HG03342 (cell line): ENCODE measurements at regions not wholly inside any gene's neighbourhood (a gene's known extent, or its start where the extent isn't known, plus 50 kb on each side); places are given as distances from the start of the nearest gene placed in this dataset.

ENCODE experiments used
- ATAC-seq: cut with Tn5 transposase; IDR thresholded peaks from one replicate; pipeline ENCODE4 v1.9.1; 2021; ENCODE audit warnings: mild to moderate bottlenecking, moderate library complexity; ENCODE audit not compliant: unreplicated experiment

GRCh38 chr1:113217447-113218208 lies 144.6 kb downstream of the LRIG2 start:
- ATAC-seq: no peak

- no peak for ATAC-seq
These were observed 146.4 kb downstream of the LRIG2 start for GRCh38 chr1:113219377-113219776.

GRCh38 chr1:113219828-113220227 lies 146.8 kb downstream of the LRIG2 start:
- ATAC-seq: no peak

- ATAC-seq: no peak
These were observed 150.0 kb downstream of the LRIG2 start for GRCh38 chr1:113223040-113223439.

GRCh38 chr1:113223546-113223945 lies 150.5 kb downstream of the LRIG2 start:
- no peak for ATAC-seq

GRCh38 chr1:113226148-113226547 lies 153.2 kb downstream of the LRIG2 start:
- ATAC-seq: no peak

- ATAC-seq: no peak
These were observed 158.4 kb upstream of the MAGI3 start for GRCh38 chr1:113231866-113232265.

- ATAC-seq: no peak
These were observed 156.9 kb upstream of the MAGI3 start for GRCh38 chr1:113233441-113233840.

- ATAC-seq: no peak
These were observed 149.1 kb upstream of the MAGI3 start for GRCh38 chr1:113241237-113241636.

- no peak for ATAC-seq
These were observed 147.8 kb upstream of the MAGI3 start for GRCh38 chr1:113242481-113242880.

GRCh38 chr1:113243529-113243928 lies 146.8 kb upstream of the MAGI3 start:
- no peak for ATAC-seq

- no peak for ATAC-seq
These were observed 146.0 kb upstream of the MAGI3 start for GRCh38 chr1:113244112-113244820.

GRCh38 chr1:113245252-113245651 lies 145.1 kb upstream of the MAGI3 start:
- ATAC-seq: no peak

- no peak for ATAC-seq
These were observed 143.4 kb upstream of the MAGI3 start for GRCh38 chr1:113246929-113247328.

GRCh38 chr1:113247355-113247754 lies 143.0 kb upstream of the MAGI3 start:
- ATAC-seq: no peak

GRCh38 chr1:113247782-113248181 lies 142.5 kb upstream of the MAGI3 start:
- no peak for ATAC-seq

- ATAC-seq: no peak
These were observed 141.8 kb upstream of the MAGI3 start for GRCh38 chr1:113248494-113248893.

GRCh38 chr1:113250161-113250560 lies 140.2 kb upstream of the MAGI3 start:
- no peak for ATAC-seq

- ATAC-seq: no peak
These were observed 138.1 kb upstream of the MAGI3 start for GRCh38 chr1:113252166-113252565.

- ATAC-seq: no peak
These were observed 137.1 kb upstream of the MAGI3 start for GRCh38 chr1:113253187-113253586.

GRCh38 chr1:113253590-113253989 lies 136.7 kb upstream of the MAGI3 start:
- ATAC-seq: no peak

- ATAC-seq: no peak
These were observed 135.1 kb upstream of the MAGI3 start for GRCh38 chr1:113255038-113255719.
